Mesothelial cell of epicardium (in vitro differentiated cells): ENCODE measurements at regions not wholly inside any gene's neighbourhood (a gene's known extent, or its start where the extent isn't known, plus 50 kb on each side); places are given as distances from the start of the nearest gene placed in this dataset.
"Not testable (repeated sequence)": the region's sequence is repeated elsewhere in the genome, so short reads cannot be mapped to it uniquely, and the experiment has no call there.

Source experiments
- DNase-seq, 2 experiments: peaks; one replicate each; pipeline ENCODE4 v3.0.0; 2021; ENCODE audit warnings: low spot score in 2 of 2; ENCODE audit not compliant: unreplicated experiment in 2 of 2
- H3K27ac Mint-ChIP-seq: 2 replicates; pipeline ENCODE4 v1.8.0; 2021; ENCODE audit warnings: mixed read lengths
- H3K27me3 Mint-ChIP-seq: 2 replicates; pipeline ENCODE4 v1.8.0; 2021; ENCODE audit warnings: low read depth, mixed read lengths
- H3K36me3 Mint-ChIP-seq: 2 replicates; pipeline ENCODE4 v1.8.0; 2021; ENCODE audit warnings: mixed read lengths
- H3K4me1 Mint-ChIP-seq: 2 replicates; pipeline ENCODE4 v1.8.0; 2021; ENCODE audit warnings: mixed read lengths
- H3K4me3 Mint-ChIP-seq: 2 replicates; pipeline ENCODE4 v1.8.0; 2021; ENCODE audit warnings: mild to moderate bottlenecking, moderate library complexity, mixed read lengths
- H3K9me3 Mint-ChIP-seq: 2 replicates; pipeline ENCODE4 v1.8.0; 2021; ENCODE audit warnings: mixed read lengths
- CTCF ChIP-seq: fragments of 200-600 bp; sonication (generic); IDR thresholded peaks from one replicate; pipeline ENCODE4 v1.5.0; 2021; ENCODE audit warnings: antibody characterized with exemption; ENCODE audit not compliant: unreplicated experiment

GRCh38 chr5:36535378-36535777 lies 71.0 kb upstream of the SLC1A3 start:
- Mint-ChIP-seq H3K4me1 (peaks cover 42% of the 10 kb centered on the region), H3K9me3 (no peaks in the 10 kb centered on the region), H3K27me3 (no peaks in the 10 kb centered on the region), H3K36me3 (no peaks in the 10 kb centered on the region), H3K4me3 (no peak overlapping the region), H3K27ac (no peak overlapping the region)
- no peak for DNase-seq
- no peak for TF ChIP-seq CTCF

DNA sequence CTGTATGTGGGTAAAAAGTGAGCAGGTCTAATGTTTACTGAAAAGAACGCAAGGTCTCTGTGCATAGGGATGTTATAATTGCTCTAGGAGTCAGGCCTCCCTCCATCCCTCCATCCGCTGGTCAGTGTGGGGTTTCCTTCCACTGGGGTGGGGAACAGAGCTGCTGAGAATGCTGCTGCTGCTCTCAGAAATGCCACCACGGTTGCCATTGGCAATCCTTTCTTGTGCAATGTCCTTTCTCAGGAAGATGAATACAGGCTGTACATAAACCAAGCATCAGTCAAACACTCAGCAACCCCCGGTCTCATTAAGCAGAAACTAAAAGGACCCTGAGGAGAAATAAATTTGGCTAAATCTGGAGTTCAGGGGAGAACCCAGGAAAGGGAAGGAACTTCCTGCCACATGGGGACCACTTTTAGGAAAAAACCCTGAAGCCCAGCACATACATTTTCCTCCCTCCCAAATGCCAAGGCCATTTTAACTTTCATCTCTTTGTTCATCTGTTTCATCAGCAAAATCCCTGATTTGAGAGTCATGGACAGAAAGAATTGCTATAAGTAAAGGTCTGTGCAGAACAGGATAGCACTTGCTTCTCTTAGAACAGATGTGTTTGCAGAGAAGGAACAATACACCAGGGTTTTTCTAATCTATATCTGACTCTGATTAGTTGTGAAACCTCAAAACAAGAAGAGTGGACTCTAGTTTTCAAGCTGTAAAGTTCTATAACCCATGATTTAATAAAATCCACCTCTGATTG lies 70.4 kb upstream of the SLC1A3 start:
- Mint-ChIP-seq H3K4me3 (no peak overlapping the region), H3K4me1 (peaks cover 38% of the 10 kb centered on the region), H3K27ac (peak overlapping the region; percentile 89), H3K9me3 (no peaks in the 10 kb centered on the region), H3K36me3 (no peaks in the 10 kb centered on the region), H3K27me3 (no peaks in the 10 kb centered on the region)
- no peak for TF ChIP-seq CTCF
- no peak for DNase-seq

DNA sequence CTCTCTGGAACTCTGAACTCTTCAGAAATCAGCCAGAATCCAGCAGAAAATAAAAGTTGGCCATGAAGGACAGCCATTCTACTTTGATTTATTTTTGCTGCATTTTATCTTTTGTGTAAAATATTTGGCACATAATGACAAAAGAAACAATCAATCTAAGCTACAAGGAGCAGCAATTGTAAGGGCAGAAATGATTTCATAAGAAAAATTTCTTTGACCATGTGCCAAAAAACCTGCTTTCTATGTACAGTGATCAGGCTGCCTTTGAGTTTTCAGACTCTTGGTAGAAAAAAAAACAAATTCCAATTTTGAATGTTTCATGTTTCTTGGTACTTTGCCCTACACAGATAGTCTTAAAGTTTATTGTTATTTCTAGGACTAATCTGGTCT lies 69.8 kb upstream of the SLC1A3 start:
- Mint-ChIP-seq H3K36me3 (no peaks in the 10 kb centered on the region), H3K4me3 (no peak overlapping the region), H3K9me3 (no peaks in the 10 kb centered on the region), H3K27me3 (no peaks in the 10 kb centered on the region), H3K4me1 (peaks cover 35% of the 10 kb centered on the region), H3K27ac (peak overlapping the region; percentile 89)
- TF ChIP-seq CTCF: no peak
- DNase-seq: no peak

GRCh38 chr5:36537724-36538123 lies 68.7 kb upstream of the SLC1A3 start:
- Mint-ChIP-seq H3K27me3 (no peaks in the 10 kb centered on the region), H3K4me3 (no peak overlapping the region), H3K4me1 (peaks cover 31% of the 10 kb centered on the region), H3K27ac (peak overlapping the region; percentile 39), H3K36me3 (no peaks in the 10 kb centered on the region), H3K9me3 (no peaks in the 10 kb centered on the region)
- DNase-seq: no peak
- TF ChIP-seq CTCF: no peak

DNA sequence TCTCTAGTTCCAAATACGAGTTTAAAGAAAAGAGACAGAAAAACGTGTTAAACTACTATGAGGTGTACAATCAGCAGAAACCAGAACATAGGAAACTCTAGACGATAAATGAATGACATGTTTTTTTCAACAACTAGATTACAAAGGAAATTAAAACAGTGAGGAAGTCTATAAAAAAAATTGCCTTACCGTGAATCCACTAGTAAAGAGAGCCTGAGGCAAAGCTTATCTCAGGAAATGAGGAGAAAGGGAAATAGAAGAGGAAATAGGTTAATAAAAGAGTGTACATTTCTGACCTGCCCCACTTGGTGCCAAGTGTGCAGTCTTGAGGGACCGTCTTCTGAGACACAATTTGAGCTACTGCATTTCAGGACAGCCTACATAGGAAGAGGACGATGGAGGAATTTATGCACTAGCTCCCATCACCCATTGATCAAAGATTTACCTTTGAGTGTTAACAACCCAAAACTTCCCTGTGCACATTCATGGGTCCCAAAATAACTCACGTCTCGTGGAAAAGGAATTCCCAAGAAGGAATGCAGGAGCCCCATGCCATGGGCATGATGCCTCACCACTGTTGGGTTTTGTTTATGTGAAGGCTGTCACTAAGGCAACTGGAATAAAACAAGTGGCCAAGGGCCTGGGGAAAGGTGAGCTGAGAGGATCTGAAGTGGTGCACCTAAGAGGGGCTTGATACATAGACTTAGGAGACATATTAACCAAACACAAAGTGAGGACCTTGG lies 53.6 kb upstream of the SLC1A3 start:
- H3K27ac Mint-ChIP-seq: no peak overlapping the region
- DNase-seq: no peak
- H3K9me3 Mint-ChIP-seq: peaks cover 26% of the 10 kb centered on the region
- no peaks in the 10 kb centered on the region for H3K27me3 Mint-ChIP-seq
- H3K4me1 Mint-ChIP-seq: no peaks in the 10 kb centered on the region
- no peak for TF ChIP-seq CTCF
- H3K36me3 Mint-ChIP-seq: peaks cover 3% of the 10 kb centered on the region
- H3K4me3 Mint-ChIP-seq: no peak overlapping the region

- H3K36me3 Mint-ChIP-seq, H3K27ac Mint-ChIP-seq, H3K4me3 Mint-ChIP-seq, DNase-seq, H3K4me1 Mint-ChIP-seq, H3K27me3 Mint-ChIP-seq: not testable (repeated sequence)
- peaks cover 30% of the 10 kb centered on the region for H3K9me3 Mint-ChIP-seq
Observed at GRCh38 chr5:36555035-36555434, 51.4 kb upstream of the SLC1A3 start.
